NCI-H2196 treated with DMSO at 0.1 percent for 48 hours (cell line): ENCODE measurements at regions not wholly inside any gene's neighbourhood (a gene's known extent, or its start where the extent isn't known, plus 50 kb on each side); places are given as distances from the start of the nearest gene placed in this dataset.
"Not testable (repeated sequence)": the region's sequence is repeated elsewhere in the genome, so short reads cannot be mapped to it uniquely, and the experiment has no call there.

Experiments used
- DNase-seq: peaks from one replicate; lab custom pipeline; 2025; ENCODE audit not compliant: unreplicated experiment; lab: John Stamatoyannopoulos, UW

GRCh38 chr14:53228966-53229365 is 75.8 kb upstream of the DDHD1 start:
- no peak for DNase-seq

- no peak for DNase-seq
Measured at GRCh38 chr14:53227154-53227718, 74.1 kb upstream of the DDHD1 start.

- DNase-seq: no peak
Measured at GRCh38 chr14:53226553-53226952, 73.4 kb upstream of the DDHD1 start.

- DNase-seq: no peak
Measured at GRCh38 chr14:53220914-53221313, 67.8 kb upstream of the DDHD1 start.

GRCh38 chr14:53218161-53218560 is 65.0 kb upstream of the DDHD1 start:
- no peak for DNase-seq

- peak; percentile 63 for DNase-seq
Measured at GRCh38 chr14:53217316-53217994, 64.3 kb upstream of the DDHD1 start.

- not testable (repeated sequence) for DNase-seq
Measured at GRCh38 chr14:53216955-53217315, 63.8 kb upstream of the DDHD1 start.

- DNase-seq: not testable (repeated sequence)
Measured at GRCh38 chr14:53216478-53216877, 63.4 kb upstream of the DDHD1 start.

GRCh38 chr14:53215101-53215500 is 62.0 kb upstream of the DDHD1 start:
- no peak for DNase-seq

GRCh38 chr14:53214384-53214783 is 61.3 kb upstream of the DDHD1 start:
- DNase-seq: no peak

GRCh38 chr14:53213761-53214160 is 60.6 kb upstream of the DDHD1 start:
- no peak for DNase-seq

- DNase-seq: no peak
Measured at GRCh38 chr14:53209370-53209769, 56.2 kb upstream of the DDHD1 start.
